Spleen (tissue), 11 donors: ENCODE measurements at regions not wholly inside any gene's neighbourhood (a gene's known extent, or its start where the extent isn't known, plus 50 kb on each side); places are given as distances from the start of the nearest gene placed in this dataset.

Source experiments
- DNase-seq: peaks from one replicate; pipeline ENCODE4 v3.0.0-alpha.2; 2020
- H3K27ac ChIP-seq, 8 donors: fragments of 200-600 bp; sonication (generic) in 7 of 8; 1 replicate in 4 of 8; 2 replicates in 4 of 8; pipeline versions ENCODE4 v1.5.0 to v1.8.0; 2016 to 2021; ENCODE audit warnings: inconsistent platforms in 4 of 8, mild to moderate bottlenecking in 4 of 8, moderate library complexity in 1 of 8
- H3K27me3 ChIP-seq, 7 donors: fragments of 200-600 bp; sonication (generic) in 6 of 7; replicated peaks in 1 of 7; 1 replicate in 4 of 7; 2 replicates in 3 of 7; pipeline versions ENCODE4 v1.5.0 to v1.8.0; 2016 to 2021; ENCODE audit warnings: inconsistent platforms in 3 of 7, mild to moderate bottlenecking in 1 of 7
- H3K36me3 ChIP-seq, 6 donors: fragments of 200-600 bp; sonication (generic) in 5 of 6; 1 replicate in 4 of 6; 2 replicates in 2 of 6; pipeline versions ENCODE4 v1.5.0 to v1.8.0; 2016 to 2021; ENCODE audit warnings: inconsistent platforms in 2 of 6
- H3K4me1 ChIP-seq, 6 donors: fragments of 200-600 bp; sonication (generic) in 5 of 6; 1 replicate in 3 of 6; 2 replicates in 3 of 6; pipeline versions ENCODE4 v1.5.0 to v1.8.0; 2016 to 2021; ENCODE audit warnings: inconsistent platforms in 3 of 6
- H3K4me3 ChIP-seq, 8 donors: fragments of 200-600 bp; sonication (generic) in 7 of 8; 1 replicate in 4 of 8; 2 replicates in 4 of 8; pipeline versions ENCODE4 v1.5.0 to v1.8.0; 2016 to 2021; ENCODE audit warnings: inconsistent platforms in 4 of 8, mild to moderate bottlenecking in 4 of 8, moderate library complexity in 2 of 8
- H3K9me3 ChIP-seq, 8 donors: fragments of 200-600 bp; sonication (generic) in 7 of 8; 1 replicate in 4 of 8; 2 replicates in 4 of 8; pipeline versions ENCODE4 v1.5.0 to v1.8.0; 2016 to 2021; ENCODE audit warnings: inconsistent platforms in 4 of 8
- POLR2A ChIP-seq, 3 donors: fragments of 450-650 bp; IDR thresholded peaks; one replicate each; pipeline ENCODE4 v1.5.1; 2017; ENCODE audit warnings: antibody characterized with exemption in 3 of 3, mild to moderate bottlenecking in 1 of 3
- POLR2AphosphoS5 ChIP-seq, 3 donors: sonication (generic); formaldehyde crosslinking; IDR thresholded peaks; one replicate each; pipeline ENCODE4 v1.5.1; 2017; ENCODE audit warnings: antibody characterized with exemption in 3 of 3
- WGBS, 5 donors: extraction: QIAGEN DNeasy Blood & Tissue Kit in 3 of 5; methylation state at CpG; one replicate each; pipeline versions ENCODE4 v1.1.5 to v1.1.7; 2013 to 2018; 5-methylcytosine and 5-hydroxymethylcytosine counted together
- intact Hi-C: fragments of 100-400 bp; cut with DNase I; formaldehyde crosslinking; loops from one replicate; pipeline ENCODE4 v1.15.0; 2023; ENCODE audit warnings: low total_unique reads
- TF ChIP-seq, protein P1 (sequence below), 11 experiments: fragments of 200-600 bp in 7 of 11; fragments of 450-650 bp in 4 of 11; sonication (generic) in 4 of 11; IDR thresholded peaks in 8 of 11; conservative IDR thresholded peaks in 3 of 11; 1 replicate in 7 of 11; 2 replicates in 4 of 11; pipeline versions ENCODE4 v1.4.0 to v1.8.0; 2016 to 2021; ENCODE audit warnings: antibody characterized with exemption in 11 of 11, inconsistent platforms in 4 of 11, mild to moderate bottlenecking in 1 of 11
- donor health status: healthy with polysubstance abuse.
- donor health status: DM: no; HTN: no; CAD: no; lungs with moderate emphysema.
- donor health status: DM: no; HTN: no; CAD: no.
- donor health status: Bipolar disorder and iron deficiency.
- donor health status: healthy.
- donor health status: DM: no; HTN: no; CAD: no.
- donor health status: DM: yes; HTN: yes; CAD: no.

DNA sequence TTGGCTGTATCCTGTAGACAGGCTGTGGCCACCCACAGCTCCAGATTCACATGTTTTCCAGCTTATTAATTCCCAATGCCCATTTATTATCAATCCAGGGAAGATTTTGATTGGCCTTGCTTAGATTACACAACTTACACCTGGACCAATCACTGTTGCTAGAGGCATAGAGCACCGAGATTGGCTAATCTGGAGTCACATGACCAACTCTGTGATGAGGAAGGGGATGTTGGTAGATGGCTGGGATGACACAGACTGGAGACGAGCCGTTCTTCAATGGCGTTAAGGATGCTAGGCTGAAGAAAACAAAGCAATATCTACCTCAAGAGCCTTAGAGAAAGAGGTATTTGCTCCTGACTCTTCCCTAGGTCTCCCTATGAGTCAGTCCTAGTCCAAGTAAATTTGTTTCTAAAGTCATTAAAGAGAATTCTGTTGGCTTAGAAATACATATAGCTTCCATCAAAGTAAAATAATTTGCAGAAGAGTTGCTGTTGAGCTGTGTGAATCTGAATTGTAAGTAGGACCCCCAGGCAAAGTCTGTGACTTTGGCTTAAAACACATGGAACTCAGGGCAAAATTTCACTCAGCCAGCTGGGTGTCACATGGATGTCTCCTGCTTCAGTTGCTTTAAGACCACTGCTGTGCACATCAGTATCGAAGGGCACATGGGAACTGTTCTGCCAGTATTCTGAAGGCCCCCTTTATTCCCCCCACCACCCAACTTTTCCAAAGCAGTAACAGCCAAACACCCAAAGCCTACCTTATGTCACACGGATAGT is 326.4 kb upstream of the KLF4 start:
- 75 to 92% (median 85%) methylated on average over 6 of the region's 6 CpGs for WGBS, 5 donors

DNA sequence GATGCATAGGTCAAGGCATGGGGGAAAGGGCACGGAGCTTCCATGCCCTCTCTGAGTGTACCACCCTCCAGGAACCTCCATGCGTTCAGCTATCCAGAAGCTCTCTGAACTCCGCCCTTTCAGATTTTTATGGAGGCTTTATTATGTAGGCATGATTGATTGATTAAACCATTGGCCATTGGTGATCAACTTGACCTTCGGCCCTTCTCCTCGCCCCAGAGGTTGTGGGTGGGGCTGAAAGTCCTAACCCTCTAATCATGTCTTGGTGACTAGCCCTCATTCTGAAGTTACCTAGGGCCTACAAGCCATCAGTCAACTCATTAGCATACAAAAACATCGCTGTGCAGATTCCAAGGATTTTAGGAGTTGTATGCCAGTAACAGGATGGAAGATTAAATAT is 323.7 kb upstream of the KLF4 start:
- WGBS, 5 donors, result 93 to 98% (median 94%) methylated on average over 6 of the region's 6 CpGs
- DNase-seq, result no peak
- no peaks in the 10 kb centered on the region for H3K36me3 ChIP-seq
- peaks cover 0 to 7% (median 0%) of the 10 kb centered on the region in 6 donors for H3K4me1 ChIP-seq
- H3K27me3 ChIP-seq, result no peaks in the 10 kb centered on the region
- H3K9me3 ChIP-seq, result peaks cover 0 to 4% (median 0%) of the 10 kb centered on the region in 8 donors
- TF ChIP-seq POLR2A (IDR thresholded peaks at IDR 0.05) (no peak), POLR2AphosphoS5 (IDR thresholded peaks at IDR 0.05) (no peak)
- TF ChIP-seq, protein P1, sequence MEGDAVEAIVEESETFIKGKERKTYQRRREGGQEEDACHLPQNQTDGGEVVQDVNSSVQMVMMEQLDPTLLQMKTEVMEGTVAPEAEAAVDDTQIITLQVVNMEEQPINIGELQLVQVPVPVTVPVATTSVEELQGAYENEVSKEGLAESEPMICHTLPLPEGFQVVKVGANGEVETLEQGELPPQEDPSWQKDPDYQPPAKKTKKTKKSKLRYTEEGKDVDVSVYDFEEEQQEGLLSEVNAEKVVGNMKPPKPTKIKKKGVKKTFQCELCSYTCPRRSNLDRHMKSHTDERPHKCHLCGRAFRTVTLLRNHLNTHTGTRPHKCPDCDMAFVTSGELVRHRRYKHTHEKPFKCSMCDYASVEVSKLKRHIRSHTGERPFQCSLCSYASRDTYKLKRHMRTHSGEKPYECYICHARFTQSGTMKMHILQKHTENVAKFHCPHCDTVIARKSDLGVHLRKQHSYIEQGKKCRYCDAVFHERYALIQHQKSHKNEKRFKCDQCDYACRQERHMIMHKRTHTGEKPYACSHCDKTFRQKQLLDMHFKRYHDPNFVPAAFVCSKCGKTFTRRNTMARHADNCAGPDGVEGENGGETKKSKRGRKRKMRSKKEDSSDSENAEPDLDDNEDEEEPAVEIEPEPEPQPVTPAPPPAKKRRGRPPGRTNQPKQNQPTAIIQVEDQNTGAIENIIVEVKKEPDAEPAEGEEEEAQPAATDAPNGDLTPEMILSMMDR (IDR thresholded peaks at IDR 0.05 in 8 of 11, conservative IDR thresholded peaks at IDR 0.05 in 3 of 11), result no peak
- intact Hi-C loops, result no loop called here
- H3K4me3 ChIP-seq, result no peak overlapping the region
- no peak overlapping the region for H3K27ac ChIP-seq

More for the DNA sequence above, 326.4 kb upstream of the KLF4 start:
- H3K27me3 ChIP-seq, result no peaks in the 10 kb centered on the region
- no peak for DNase-seq
- TF ChIP-seq, protein P1 (IDR thresholded peaks at IDR 0.05 in 8 of 11, conservative IDR thresholded peaks at IDR 0.05 in 3 of 11), result no peak
- TF ChIP-seq POLR2A (IDR thresholded peaks at IDR 0.05), result no peak
- TF ChIP-seq POLR2AphosphoS5 (IDR thresholded peaks at IDR 0.05), result no peak
- intact Hi-C loops, result no loop called here
- H3K36me3 ChIP-seq, result no peaks in the 10 kb centered on the region
- peaks cover 0 to 2% (median 0%) of the 10 kb centered on the region in 6 donors for H3K4me1 ChIP-seq
- no peak overlapping the region for H3K4me3 ChIP-seq
- no peak overlapping the region for H3K27ac ChIP-seq
- peaks cover 0 to 4% (median 0%) of the 10 kb centered on the region in 8 donors for H3K9me3 ChIP-seq

DNA sequence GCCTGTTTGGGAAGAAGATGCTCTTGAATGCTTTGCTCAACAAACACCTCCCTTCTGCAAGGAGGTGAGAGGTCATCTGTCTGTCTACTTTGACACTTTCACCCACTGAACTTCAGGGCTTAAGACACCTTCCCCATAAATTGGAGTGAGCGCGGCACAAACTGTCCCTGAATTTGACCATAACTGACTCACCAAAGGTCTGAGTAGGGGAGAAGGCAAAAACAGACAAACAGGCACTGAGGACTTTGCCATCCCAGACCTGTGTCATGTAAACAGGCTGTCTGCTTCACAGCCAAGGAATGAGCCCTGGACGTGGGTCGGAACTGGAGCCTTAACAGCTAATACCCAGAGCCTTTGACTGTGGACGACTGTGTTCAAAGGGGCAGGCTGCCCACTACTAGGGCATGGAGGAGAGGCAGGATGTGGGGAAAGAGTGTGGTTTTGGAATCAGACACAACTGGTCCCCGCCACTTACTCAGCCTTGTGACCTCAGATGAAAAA is 320.9 kb upstream of the KLF4 start:
- no peak for TF ChIP-seq POLR2A (IDR thresholded peaks at IDR 0.05)
- no peak for TF ChIP-seq POLR2AphosphoS5 (IDR thresholded peaks at IDR 0.05)
- TF ChIP-seq, protein P1 (IDR thresholded peaks at IDR 0.05 in 8 of 11, conservative IDR thresholded peaks at IDR 0.05 in 3 of 11), result no peak
- Histone ChIP-seq H3K27ac (no peak overlapping the region), H3K9me3 (no peaks in the 10 kb centered on the region), H3K4me3 (no peak overlapping the region), H3K4me1 (peaks cover 0 to 7% (median 0%) of the 10 kb centered on the region in 6 donors), H3K27me3 (no peaks in the 10 kb centered on the region), H3K36me3 (no peaks in the 10 kb centered on the region)
- intact Hi-C loops, result no loop called here
- DNase-seq, result no peak
- 65 to 88% (median 78%) methylated on average over 6 of the region's 6 CpGs for WGBS, 5 donors

DNA sequence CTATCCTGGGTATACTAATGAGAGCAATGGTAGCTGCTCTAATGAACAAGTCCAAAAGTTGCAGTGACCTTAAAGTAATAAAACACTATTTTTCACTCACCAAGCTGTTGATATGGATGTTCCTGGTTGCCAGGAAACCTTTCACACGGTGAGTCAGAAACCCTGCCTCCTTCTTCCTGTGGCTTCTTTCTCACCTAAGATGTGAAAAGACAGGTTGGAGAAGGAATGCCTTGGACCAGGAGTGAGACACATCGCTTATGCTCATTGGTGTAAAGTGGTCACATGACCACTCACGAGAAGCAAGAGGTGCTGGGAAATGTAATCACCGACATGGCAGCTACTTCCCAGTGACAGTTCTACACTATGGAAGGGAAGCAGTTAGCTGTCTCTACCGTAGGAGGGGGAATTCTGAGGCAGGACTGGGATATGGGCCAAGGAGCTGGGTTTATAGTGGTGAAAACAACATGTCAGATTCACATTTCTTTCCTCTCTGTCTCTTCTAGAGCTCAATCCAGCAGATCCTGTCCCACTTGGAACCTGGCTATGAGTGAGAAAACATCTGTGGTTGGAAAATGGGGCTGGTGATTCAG is 320.4 kb upstream of the KLF4 start:
- no peaks in the 10 kb centered on the region for H3K36me3 ChIP-seq
- TF ChIP-seq POLR2A (IDR thresholded peaks at IDR 0.05) (no peak), POLR2AphosphoS5 (IDR thresholded peaks at IDR 0.05) (no peak)
- TF ChIP-seq, protein P1 (IDR thresholded peaks at IDR 0.05 in 8 of 11, conservative IDR thresholded peaks at IDR 0.05 in 3 of 11), result no peak
- intact Hi-C loops, result no loop called here
- H3K4me1 ChIP-seq, result peaks cover 0 to 7% (median 0%) of the 10 kb centered on the region in 6 donors
- no peak overlapping the region for H3K27ac ChIP-seq
- no peak for DNase-seq
- H3K4me3 ChIP-seq, result no peak overlapping the region
- 58 to 76% (median 74%) methylated on average over 5 of the region's 5 CpGs for WGBS, 5 donors
- H3K27me3 ChIP-seq, result no peaks in the 10 kb centered on the region
- H3K9me3 ChIP-seq, result no peaks in the 10 kb centered on the region
